ENCODE measurements at regions not wholly inside any gene's neighbourhood (a gene's known extent, or its start where the extent isn't known, plus 50 kb on each side); places are given as distances from the start of the nearest gene placed in this dataset.

- no peak for TF ChIP-seq CTCF (IDR thresholded peaks at IDR 0.05; ENCODE audit: low read depth, low read length, poor library complexity, severe bottlenecking)
- TF ChIP-seq EZH2phosphoT487 (IDR thresholded peaks at IDR 0.05; ENCODE audit: borderline replicate concordance, low read length) = no peak
Observed at GRCh38 chr2:173843526-173843925, 121.6 kb downstream of the SP3 start.
